Mesendoderm (in vitro differentiated cells): ENCODE measurements at regions not wholly inside any gene's neighbourhood (a gene's known extent, or its start where the extent isn't known, plus 50 kb on each side); places are given as distances from the start of the nearest gene placed in this dataset.

ENCODE experiments used
- DNase-seq: peaks from one replicate; pipeline ENCODE4 v3.0.0; 2013
- H2AK5ac ChIP-seq: 2 replicates; pipeline ENCODE4 v1.6.1; 2013; ENCODE audit warnings: low read length, inconsistent platforms
- H2BK120ac ChIP-seq: 2 replicates; pipeline ENCODE4 v1.6.1; 2013; ENCODE audit warnings: low read depth, mild to moderate bottlenecking, low read length, moderate library complexity, mixed read lengths
- H2BK15ac ChIP-seq: replicated peaks from 2 replicates; pipeline ENCODE4 v1.6.1; 2013; ENCODE audit warnings: low read depth, mild to moderate bottlenecking, moderate library complexity
- H2BK5ac ChIP-seq: 2 replicates; pipeline ENCODE4 v1.6.1; 2013; ENCODE audit warnings: low read length, inconsistent platforms
- H3K18ac ChIP-seq: 2 replicates; pipeline ENCODE4 v1.6.1; 2013; ENCODE audit warnings: mild to moderate bottlenecking, low read length, mixed read lengths
- H3K23ac ChIP-seq: one replicate; pipeline ENCODE4 v1.6.1; 2013; ENCODE audit warnings: low read length
- H3K27ac ChIP-seq: 2 replicates; pipeline ENCODE4 v1.5.1; 2013; ENCODE audit warnings: low read depth, mild to moderate bottlenecking, inconsistent platforms, low read length, moderate library complexity
- H3K27me3 ChIP-seq: 2 replicates; pipeline ENCODE4 v1.6.1; 2013; ENCODE audit warnings: low read length, control low read depth, mild to moderate bottlenecking, inconsistent platforms; ENCODE audit not compliant: insufficient read depth, poor library complexity
- H3K36me3 ChIP-seq: 2 replicates; pipeline ENCODE4 v1.6.1; 2013; ENCODE audit warnings: low read length, inconsistent platforms; ENCODE audit not compliant: control insufficient read depth, insufficient read depth
- H3K4ac ChIP-seq: one replicate; pipeline ENCODE4 v1.6.1; 2013; ENCODE audit warnings: low read depth, mild to moderate bottlenecking, low read length, moderate library complexity
- H3K4me1 ChIP-seq: 2 replicates; pipeline ENCODE4 v1.6.1; 2013; ENCODE audit warnings: low read depth, low read length, inconsistent platforms; ENCODE audit not compliant: control insufficient read depth
- H3K4me2 ChIP-seq: 2 replicates; pipeline ENCODE4 v1.6.1; 2013; ENCODE audit warnings: low read length
- H3K4me3 ChIP-seq: 2 replicates; pipeline ENCODE4 v1.5.1; 2013; ENCODE audit warnings: mild to moderate bottlenecking, low read length
- H3K56ac ChIP-seq: one replicate; pipeline ENCODE4 v1.6.1; 2013; ENCODE audit warnings: low read length
- H3K79me1 ChIP-seq: 2 replicates; pipeline ENCODE4 v1.6.1; 2013; ENCODE audit warnings: low read length, inconsistent platforms
- H3K79me2 ChIP-seq: 2 replicates; pipeline ENCODE4 v1.6.1; 2013; ENCODE audit warnings: mild to moderate bottlenecking, low read length; ENCODE audit not compliant: control insufficient read depth, insufficient read depth
- H3K9ac ChIP-seq: 2 replicates; pipeline ENCODE4 v1.6.1; 2013; ENCODE audit warnings: low read length, inconsistent platforms
- H4K5ac ChIP-seq: one replicate; pipeline ENCODE4 v1.6.1; 2013; ENCODE audit warnings: low read length
- H4K8ac ChIP-seq: one replicate; pipeline ENCODE4 v1.6.1; 2013; ENCODE audit warnings: low read depth, mild to moderate bottlenecking, control low read depth, low read length, moderate library complexity
- WGBS: extraction: QIAGEN DNeasy Blood & Tissue Kit; methylation state at CpG from one replicate; pipeline ENCODE4 v1.1.7; 2013; ENCODE audit warnings: low lambda C conversion rate, missing lambda C conversion rate; ENCODE audit not compliant: insufficient coverage; ENCODE audit errors: extremely low coverage; 5-methylcytosine and 5-hydroxymethylcytosine counted together

DNA sequence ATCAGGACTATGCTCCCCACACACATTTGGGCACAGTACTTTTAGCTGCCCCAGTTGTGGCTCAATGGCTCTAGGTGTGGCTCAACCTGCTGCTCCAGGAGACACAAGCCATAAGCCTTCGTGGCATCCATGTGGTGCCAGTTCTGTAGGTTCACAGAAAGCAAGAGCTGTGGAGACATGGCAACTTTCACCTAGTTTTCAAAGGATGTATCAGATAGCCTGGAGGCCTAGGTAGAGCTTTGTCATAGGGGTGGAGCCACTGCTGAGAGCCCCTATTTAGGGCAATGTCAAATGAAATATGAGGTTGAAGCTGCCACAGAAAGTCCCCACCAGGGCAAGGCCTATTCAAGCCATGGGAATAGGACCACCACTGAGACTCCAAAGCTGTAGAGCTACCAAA, 210.5 kb downstream of the LMO4 start:
- Histone ChIP-seq H2BK120ac (no peak overlapping the region), H2AK5ac (no peak overlapping the region), H3K27me3 (no peaks in the 10 kb centered on the region), H3K4me2 (no peak overlapping the region), H3K23ac (no peak overlapping the region), H3K4ac (no peak overlapping the region), H3K79me1 (no peaks in the 10 kb centered on the region), H4K8ac (no peak overlapping the region), H4K5ac (no peak overlapping the region), H3K18ac (no peak overlapping the region), H3K4me1 (no peaks in the 10 kb centered on the region), H2BK5ac (no peak overlapping the region), H3K56ac (no peak overlapping the region), H3K36me3 (no peaks in the 10 kb centered on the region), H3K27ac (no peak overlapping the region), H2BK15ac (no peak overlapping the region), H3K9ac (no peak overlapping the region), H3K79me2 (no peaks in the 10 kb centered on the region), H3K4me3 (no peak overlapping the region)
- no CpG with 5 or more reads among the region's 1 CpG for WGBS
- no peak for DNase-seq

DNA sequence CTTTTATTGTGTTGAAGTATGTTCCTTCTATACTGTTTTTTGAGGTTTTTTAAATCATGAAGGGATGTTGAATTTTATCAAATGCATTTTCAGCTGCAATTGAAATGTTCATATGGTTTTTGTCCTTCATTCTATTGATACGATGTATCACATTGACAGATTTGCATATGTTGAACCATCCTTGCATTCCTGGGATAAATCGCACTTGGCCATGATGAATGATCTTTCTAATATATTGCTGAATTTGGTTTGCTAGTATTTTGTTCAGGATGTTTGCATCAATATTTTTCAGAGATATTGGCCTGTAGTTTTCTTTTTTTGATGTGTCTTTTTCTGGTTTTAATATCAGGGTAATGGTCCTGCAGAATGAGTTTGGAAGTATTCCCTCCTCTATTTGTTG, 214.0 kb downstream of the LMO4 start:
- Histone ChIP-seq H3K23ac (no peak overlapping the region), H3K9ac (no peak overlapping the region), H3K4me3 (no peak overlapping the region), H3K4ac (no peak overlapping the region), H2BK120ac (no peak overlapping the region), H4K5ac (no peak overlapping the region), H3K36me3 (no peaks in the 10 kb centered on the region), H2BK15ac (no peak overlapping the region), H3K18ac (no peak overlapping the region), H3K79me2 (no peaks in the 10 kb centered on the region), H4K8ac (no peak overlapping the region), H3K4me2 (no peak overlapping the region), H3K27me3 (no peaks in the 10 kb centered on the region), H3K27ac (no peak overlapping the region), H2AK5ac (no peak overlapping the region), H2BK5ac (no peak overlapping the region), H3K4me1 (no peaks in the 10 kb centered on the region), H3K79me1 (no peaks in the 10 kb centered on the region), H3K56ac (no peak overlapping the region)
- no peak for DNase-seq
- WGBS, result no CpG with 5 or more reads among the region's 2 CpGs

DNA sequence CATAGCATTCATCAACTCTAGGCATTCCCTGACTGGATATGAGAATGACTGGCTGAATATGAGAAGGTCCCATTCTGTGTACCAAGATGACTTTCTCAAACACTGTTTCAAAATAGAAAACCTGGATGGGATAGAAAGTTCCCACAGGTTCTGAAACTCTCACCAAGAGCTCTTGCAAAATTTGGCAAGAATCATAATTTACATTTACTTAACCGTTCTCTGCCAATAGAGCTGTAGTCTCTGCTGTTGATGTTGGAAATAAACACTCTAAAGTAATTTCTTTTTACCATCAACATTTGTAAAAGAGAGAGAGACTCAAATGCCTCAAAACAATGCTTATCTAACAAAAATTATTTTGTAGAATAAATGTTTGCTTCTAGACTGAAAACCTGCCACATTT, 221.1 kb downstream of the LMO4 start:
- no peak overlapping the region for H2BK5ac ChIP-seq
- H3K27me3 ChIP-seq, result no peaks in the 10 kb centered on the region
- no peak overlapping the region for H3K23ac ChIP-seq
- H3K36me3 ChIP-seq, result no peaks in the 10 kb centered on the region
- H3K27ac ChIP-seq, result no peak overlapping the region
- H3K4ac ChIP-seq, result no peak overlapping the region
- no CpG with 5 or more reads among the region's 1 CpG for WGBS
- no peak overlapping the region for H3K18ac ChIP-seq
- H3K4me2 ChIP-seq, result no peak overlapping the region
- no peaks in the 10 kb centered on the region for H3K4me1 ChIP-seq
- H3K79me1 ChIP-seq, result no peaks in the 10 kb centered on the region
- no peak for DNase-seq
- no peak overlapping the region for H4K5ac ChIP-seq
- no peak overlapping the region for H2AK5ac ChIP-seq
- no peak overlapping the region for H4K8ac ChIP-seq
- H3K79me2 ChIP-seq, result no peaks in the 10 kb centered on the region
- H2BK120ac ChIP-seq, result no peak overlapping the region
- H3K4me3 ChIP-seq, result no peak overlapping the region
- no peak overlapping the region for H3K9ac ChIP-seq
- no peak overlapping the region for H3K56ac ChIP-seq
- no peak overlapping the region for H2BK15ac ChIP-seq

- no peak overlapping the region for H2BK5ac ChIP-seq
- no CpG with 5 or more reads among the region's 2 CpGs for WGBS
- H4K8ac ChIP-seq, result no peak overlapping the region
- H3K9ac ChIP-seq, result no peak overlapping the region
- no peak overlapping the region for H3K56ac ChIP-seq
- no peak overlapping the region for H2BK120ac ChIP-seq
- no peaks in the 10 kb centered on the region for H3K27me3 ChIP-seq
- H3K79me1 ChIP-seq, result no peaks in the 10 kb centered on the region
- H3K23ac ChIP-seq, result no peak overlapping the region
- H3K4ac ChIP-seq, result no peak overlapping the region
- no peak for DNase-seq
- no peak overlapping the region for H4K5ac ChIP-seq
- no peaks in the 10 kb centered on the region for H3K4me1 ChIP-seq
- no peak overlapping the region for H3K18ac ChIP-seq
- no peaks in the 10 kb centered on the region for H3K79me2 ChIP-seq
- H3K4me3 ChIP-seq, result no peak overlapping the region
- no peaks in the 10 kb centered on the region for H3K36me3 ChIP-seq
- H2AK5ac ChIP-seq, result no peak overlapping the region
- no peak overlapping the region for H3K27ac ChIP-seq
- H3K4me2 ChIP-seq, result no peak overlapping the region
- no peak overlapping the region for H2BK15ac ChIP-seq
Measured at GRCh38 chr1:87553511-87553910, 224.8 kb downstream of the LMO4 start.

GRCh38 chr1:87555366-87555765, 226.7 kb downstream of the LMO4 start:
- H3K4me3 ChIP-seq, result no peak overlapping the region
- no peaks in the 10 kb centered on the region for H3K79me1 ChIP-seq
- no peak for DNase-seq
- no peaks in the 10 kb centered on the region for H3K27me3 ChIP-seq
- no peaks in the 10 kb centered on the region for H3K79me2 ChIP-seq
- no peak overlapping the region for H2BK15ac ChIP-seq
- H3K27ac ChIP-seq, result no peak overlapping the region
- no peak overlapping the region for H4K5ac ChIP-seq
- no peaks in the 10 kb centered on the region for H3K4me1 ChIP-seq
- H3K4ac ChIP-seq, result no peak overlapping the region
- no peak overlapping the region for H2BK5ac ChIP-seq
- no CpG with 5 or more reads among the region's 1 CpG for WGBS
- no peak overlapping the region for H3K56ac ChIP-seq
- H3K9ac ChIP-seq, result no peak overlapping the region
- H3K18ac ChIP-seq, result no peak overlapping the region
- no peak overlapping the region for H3K23ac ChIP-seq
- no peak overlapping the region for H2BK120ac ChIP-seq
- no peaks in the 10 kb centered on the region for H3K36me3 ChIP-seq
- no peak overlapping the region for H2AK5ac ChIP-seq
- H3K4me2 ChIP-seq, result no peak overlapping the region
- H4K8ac ChIP-seq, result no peak overlapping the region

DNA sequence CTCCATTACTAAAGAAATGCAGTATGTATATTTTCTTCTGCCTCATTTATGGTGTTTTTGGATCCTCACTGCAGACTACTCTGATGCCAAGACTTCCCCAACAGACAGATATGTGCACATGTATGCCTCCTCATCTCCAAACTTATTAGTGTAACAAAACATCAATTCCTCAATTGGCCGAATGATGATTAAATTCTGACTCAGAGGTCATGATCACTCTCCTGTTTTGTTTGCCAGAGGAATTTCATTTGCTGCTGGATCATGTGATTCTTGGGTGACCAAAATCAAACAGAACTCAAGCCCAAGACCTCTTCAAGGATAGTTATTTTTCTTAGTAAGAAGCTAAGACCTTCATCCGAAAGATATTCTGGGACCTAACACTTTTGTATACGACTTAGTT, 227.6 kb downstream of the LMO4 start:
- Histone ChIP-seq H2BK15ac (no peak overlapping the region), H3K4me1 (no peaks in the 10 kb centered on the region), H3K9ac (no peak overlapping the region), H4K8ac (no peak overlapping the region), H3K27me3 (no peaks in the 10 kb centered on the region), H3K4me2 (no peak overlapping the region), H2BK5ac (no peak overlapping the region), H3K4me3 (no peak overlapping the region), H2BK120ac (no peak overlapping the region), H3K27ac (no peak overlapping the region), H3K4ac (no peak overlapping the region), H3K23ac (no peak overlapping the region), H3K36me3 (no peaks in the 10 kb centered on the region), H3K79me2 (no peaks in the 10 kb centered on the region), H2AK5ac (no peak overlapping the region), H3K56ac (no peak overlapping the region), H3K18ac (no peak overlapping the region), H4K5ac (no peak overlapping the region), H3K79me1 (no peaks in the 10 kb centered on the region)
- DNase-seq, result no peak
- no CpG with 5 or more reads among the region's 3 CpGs for WGBS
